ENCODE measurements at regions not wholly inside any gene's neighbourhood (a gene's known extent, or its start where the extent isn't known, plus 50 kb on each side); places are given as distances from the start of the nearest gene placed in this dataset.

DNA sequence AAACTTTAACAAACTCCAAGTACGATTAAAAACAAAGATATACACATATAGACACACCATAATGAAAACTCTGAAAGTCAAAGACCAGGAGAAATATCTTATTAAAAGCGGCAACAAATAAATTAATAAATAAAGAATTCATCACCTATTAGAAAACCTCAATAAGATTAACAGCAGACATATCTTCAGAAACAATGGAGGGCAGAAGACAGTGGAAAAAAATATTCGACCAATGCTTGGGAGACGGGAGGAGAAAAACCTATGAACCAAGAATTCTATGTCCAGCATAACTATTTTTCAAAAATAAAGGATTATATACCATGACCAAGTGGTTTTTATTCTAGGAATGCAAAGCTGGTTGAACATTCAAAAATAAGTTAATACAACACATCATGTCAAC lies 578.6 kb upstream of the CCNG1 start:
- no peaks in the 10 kb centered on the region for H3K4me1 ChIP-seq (ENCODE audit: control insufficient read depth in 2 of 3, insufficient read depth in 2 of 3, low read depth in 1 of 3, low read length in 3 of 3)
- no peak for DNase-seq
- H3K9ac ChIP-seq (ENCODE audit: low read length in 3 of 3), result no peak overlapping the region
- intact Hi-C loops (cut with DNase I), result no loop called here
- no peak overlapping the region for H3K4me3 ChIP-seq (ENCODE audit: low read length in 3 of 3)
- no peaks in the 10 kb centered on the region for H3K36me3 ChIP-seq (ENCODE audit: control insufficient read depth in 2 of 3, insufficient read depth in 3 of 3, low read length in 3 of 3)
- TF ChIP-seq, protein P1, sequence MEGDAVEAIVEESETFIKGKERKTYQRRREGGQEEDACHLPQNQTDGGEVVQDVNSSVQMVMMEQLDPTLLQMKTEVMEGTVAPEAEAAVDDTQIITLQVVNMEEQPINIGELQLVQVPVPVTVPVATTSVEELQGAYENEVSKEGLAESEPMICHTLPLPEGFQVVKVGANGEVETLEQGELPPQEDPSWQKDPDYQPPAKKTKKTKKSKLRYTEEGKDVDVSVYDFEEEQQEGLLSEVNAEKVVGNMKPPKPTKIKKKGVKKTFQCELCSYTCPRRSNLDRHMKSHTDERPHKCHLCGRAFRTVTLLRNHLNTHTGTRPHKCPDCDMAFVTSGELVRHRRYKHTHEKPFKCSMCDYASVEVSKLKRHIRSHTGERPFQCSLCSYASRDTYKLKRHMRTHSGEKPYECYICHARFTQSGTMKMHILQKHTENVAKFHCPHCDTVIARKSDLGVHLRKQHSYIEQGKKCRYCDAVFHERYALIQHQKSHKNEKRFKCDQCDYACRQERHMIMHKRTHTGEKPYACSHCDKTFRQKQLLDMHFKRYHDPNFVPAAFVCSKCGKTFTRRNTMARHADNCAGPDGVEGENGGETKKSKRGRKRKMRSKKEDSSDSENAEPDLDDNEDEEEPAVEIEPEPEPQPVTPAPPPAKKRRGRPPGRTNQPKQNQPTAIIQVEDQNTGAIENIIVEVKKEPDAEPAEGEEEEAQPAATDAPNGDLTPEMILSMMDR (IDR thresholded peaks at IDR 0.05; ENCODE audit: borderline replicate concordance, extremely low read depth, insufficient read depth), result no peak
- H3K9me3 ChIP-seq (ENCODE audit: control insufficient read depth in 2 of 3, insufficient read depth in 1 of 3, low read length in 3 of 3), result peaks cover 0 to 13% (median 2%) of the 10 kb centered on the region in 3 donors
- FAIRE-seq, result no peak
- H3K27ac ChIP-seq (ENCODE audit: low read depth in 2 of 2, low read length in 2 of 2), result no peak overlapping the region
- H3K27me3 ChIP-seq (ENCODE audit: control insufficient read depth, insufficient read depth, low read length), result no peaks in the 10 kb centered on the region

DNA sequence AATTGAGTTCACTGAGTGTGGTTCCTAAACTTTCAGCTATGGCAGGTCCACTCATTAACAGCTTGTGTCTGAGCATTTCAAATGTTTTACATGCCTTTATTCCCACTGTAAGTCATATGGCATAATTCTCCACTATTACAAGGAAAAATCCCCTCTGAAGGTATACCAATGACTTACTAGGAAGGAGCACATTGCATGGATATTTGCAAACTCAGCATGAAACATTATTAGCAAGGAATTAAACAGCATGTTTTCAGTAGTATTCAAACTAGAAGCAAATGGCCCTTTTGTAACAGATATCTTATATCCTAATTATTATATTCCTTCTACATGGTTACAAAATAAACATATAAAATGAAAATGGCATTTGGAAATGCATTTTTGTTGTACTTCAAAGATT lies 566.4 kb upstream of the CCNG1 start:
- no peak for FAIRE-seq
- TF ChIP-seq, protein P1 (IDR thresholded peaks at IDR 0.05; ENCODE audit: borderline replicate concordance, extremely low read depth, insufficient read depth), result no peak

DNA sequence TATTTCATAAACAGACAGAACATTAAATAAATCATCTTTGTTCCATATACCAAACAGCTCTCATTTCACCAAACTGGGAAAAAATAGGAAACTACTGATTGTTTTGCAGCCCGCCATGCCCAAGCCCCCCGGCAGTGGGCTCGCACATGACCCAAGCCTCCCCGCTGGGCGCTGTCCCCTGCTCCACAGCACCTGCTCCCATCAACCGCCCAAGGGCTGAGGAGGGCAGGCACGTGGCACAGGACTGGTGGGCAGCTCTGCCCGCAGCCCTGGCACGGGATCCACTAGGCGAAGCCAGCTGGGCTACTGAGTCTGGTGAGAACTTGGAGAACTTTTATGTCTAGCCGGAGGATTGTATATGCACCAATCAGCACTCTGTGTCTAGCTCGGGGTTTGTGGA lies 554.8 kb upstream of the CCNG1 start:
- no peak for DNase-seq
- Histone ChIP-seq H3K27ac (ENCODE audit: low read depth in 2 of 2, low read length in 2 of 2) (no peak overlapping the region), H3K27me3 (ENCODE audit: control insufficient read depth, insufficient read depth, low read length) (no peaks in the 10 kb centered on the region), H3K36me3 (ENCODE audit: control insufficient read depth in 2 of 3, insufficient read depth in 3 of 3, low read length in 3 of 3) (no peaks in the 10 kb centered on the region), H3K4me3 (ENCODE audit: low read length in 3 of 3) (no peak overlapping the region), H3K9ac (ENCODE audit: low read length in 3 of 3) (no peak overlapping the region), H3K9me3 (ENCODE audit: control insufficient read depth in 2 of 3, insufficient read depth in 1 of 3, low read length in 3 of 3) (no peaks in the 10 kb centered on the region), H3K4me1 (ENCODE audit: control insufficient read depth in 2 of 3, insufficient read depth in 2 of 3, low read depth in 1 of 3, low read length in 3 of 3) (no peaks in the 10 kb centered on the region)
- intact Hi-C loops (cut with DNase I), result no loop called here
- TF ChIP-seq, protein P1 (IDR thresholded peaks at IDR 0.05; ENCODE audit: borderline replicate concordance, extremely low read depth, insufficient read depth), result no peak
- FAIRE-seq, result no peak

More for the DNA sequence above, 566.4 kb upstream of the CCNG1 start:
- Histone ChIP-seq H3K9ac (ENCODE audit: low read length in 3 of 3) (no peak overlapping the region), H3K9me3 (ENCODE audit: control insufficient read depth in 2 of 3, insufficient read depth in 1 of 3, low read length in 3 of 3) (peaks cover 0 to 8% (median 0%) of the 10 kb centered on the region in 3 donors), H3K27ac (ENCODE audit: low read depth in 2 of 2, low read length in 2 of 2) (no peak overlapping the region), H3K4me3 (ENCODE audit: low read length in 3 of 3) (no peak overlapping the region), H3K4me1 (ENCODE audit: control insufficient read depth in 2 of 3, insufficient read depth in 2 of 3, low read depth in 1 of 3, low read length in 3 of 3) (no peaks in the 10 kb centered on the region), H3K36me3 (ENCODE audit: control insufficient read depth in 2 of 3, insufficient read depth in 3 of 3, low read length in 3 of 3) (no peaks in the 10 kb centered on the region), H3K27me3 (ENCODE audit: control insufficient read depth, insufficient read depth, low read length) (no peaks in the 10 kb centered on the region)
- DNase-seq, result no peak
- intact Hi-C loops (cut with DNase I), result no loop called here

DNA sequence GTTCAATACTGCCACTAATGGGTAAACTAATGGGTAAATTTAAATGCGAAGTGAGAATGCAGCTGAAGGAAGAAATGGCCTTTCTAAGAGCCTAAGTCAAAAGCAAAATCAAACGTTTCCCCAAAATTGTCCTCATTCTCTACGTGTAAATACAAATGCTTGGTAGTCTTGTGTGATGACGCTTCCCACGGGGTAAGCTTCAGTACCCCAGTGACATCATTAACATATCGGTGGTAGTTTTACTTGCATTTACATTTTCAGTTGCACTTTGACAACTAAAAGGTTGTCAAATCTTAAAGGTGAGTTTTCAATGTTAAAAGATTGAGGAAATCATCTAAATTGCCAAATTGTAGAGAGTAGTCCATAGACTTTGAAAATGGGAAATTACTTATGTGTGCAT lies 550.7 kb upstream of the CCNG1 start:
- H3K4me1 ChIP-seq (ENCODE audit: control insufficient read depth in 2 of 3, insufficient read depth in 2 of 3, low read depth in 1 of 3, low read length in 3 of 3), result no peaks in the 10 kb centered on the region
- no peak for DNase-seq
- H3K4me3 ChIP-seq (ENCODE audit: low read length in 3 of 3), result no peak overlapping the region
- no peaks in the 10 kb centered on the region for H3K9me3 ChIP-seq (ENCODE audit: control insufficient read depth in 2 of 3, insufficient read depth in 1 of 3, low read length in 3 of 3)
- no peaks in the 10 kb centered on the region for H3K36me3 ChIP-seq (ENCODE audit: control insufficient read depth in 2 of 3, insufficient read depth in 3 of 3, low read length in 3 of 3)
- no peak for FAIRE-seq
- TF ChIP-seq, protein P1 (IDR thresholded peaks at IDR 0.05; ENCODE audit: borderline replicate concordance, extremely low read depth, insufficient read depth), result no peak
- H3K9ac ChIP-seq (ENCODE audit: low read length in 3 of 3), result no peak overlapping the region
- intact Hi-C loops (cut with DNase I), result no loop called here
- H3K27me3 ChIP-seq (ENCODE audit: control insufficient read depth, insufficient read depth, low read length), result no peaks in the 10 kb centered on the region
- no peak overlapping the region for H3K27ac ChIP-seq (ENCODE audit: low read depth in 2 of 2, low read length in 2 of 2)

Data from kidney (tissue), 13 donors.